HepG2 (cell line): ENCODE measurements at regions not wholly inside any gene's neighbourhood (a gene's known extent, or its start where the extent isn't known, plus 50 kb on each side); places are given as distances from the start of the nearest gene placed in this dataset.

Source experiments
- ATRX ChIP-seq: sonication (generic); formaldehyde crosslinking; IDR thresholded peaks from 2 replicates; pipeline ENCODE4 v1.4.0; 2020; ENCODE audit warnings: missing genetic modification reagents, borderline replicate concordance
- CREB3 ChIP-seq: sonication (generic); formaldehyde crosslinking; IDR thresholded peaks from 2 replicates; pipeline ENCODE4 v1.5.0; 2020; ENCODE audit warnings: missing genetic modification reagents
- ERF ChIP-seq: IDR thresholded peaks from 2 replicates; pipeline ENCODE4 v1.6.1; 2018; ENCODE audit warnings: missing biosample characterization, missing genetic modification reagents
- HMG20A ChIP-seq: IDR thresholded peaks from 2 replicates; pipeline ENCODE4 v1.6.1; 2016; ENCODE audit warnings: borderline replicate concordance
- HNF4G ChIP-seq, 2 experiments: sonication (generic) in 1 of 2; formaldehyde crosslinking in 1 of 2; IDR thresholded peaks; 2 replicates each; pipeline versions ENCODE4 v1.4.0 to v1.6.1; 2011 to 2020; ENCODE audit warnings: borderline replicate concordance in 2 of 2, low read depth in 2 of 2, mild to moderate bottlenecking in 2 of 2, low read length in 1 of 2, missing genetic modification reagents in 1 of 2, moderate library complexity in 1 of 2
- KAT7 ChIP-seq: IDR thresholded peaks from 2 replicates; pipeline ENCODE4 v1.6.1; 2018; ENCODE audit warnings: borderline replicate concordance, missing compliant biosample characterization
- KLF13 ChIP-seq: sonication (generic); formaldehyde crosslinking; IDR thresholded peaks from 2 replicates; pipeline ENCODE4 v1.4.0; 2020; ENCODE audit warnings: mild to moderate bottlenecking, missing genetic modification reagents
- MYPOP ChIP-seq: sonication (generic); formaldehyde crosslinking; IDR thresholded peaks from 2 replicates; pipeline ENCODE4 v1.8.1; 2023; ENCODE audit warnings: mild to moderate bottlenecking, moderate library complexity, missing genetic modification reagents
- NRL ChIP-seq: sonication (generic); formaldehyde crosslinking; IDR thresholded peaks from 2 replicates; pipeline ENCODE4 v1.5.0; 2020; ENCODE audit warnings: missing genetic modification reagents, mild to moderate bottlenecking, moderate library complexity, borderline replicate concordance
- STAT5B ChIP-seq: sonication (generic); formaldehyde crosslinking; IDR thresholded peaks from 2 replicates; pipeline ENCODE4 v1.4.0; 2020; ENCODE audit warnings: missing genetic modification reagents
- ZBTB42 ChIP-seq: sonication (generic); formaldehyde crosslinking; IDR thresholded peaks from 2 replicates; pipeline ENCODE4 v1.5.0; 2020; ENCODE audit warnings: mild to moderate bottlenecking, missing genetic modification reagents
- ZNF274 ChIP-seq: sonication (generic); formaldehyde crosslinking; IDR thresholded peaks from 2 replicates; pipeline ENCODE4 v1.5.1; 2020; ENCODE audit warnings: mild to moderate bottlenecking, missing genetic modification reagents
- ZNF574 ChIP-seq: sonication (generic); formaldehyde crosslinking; IDR thresholded peaks from 2 replicates; pipeline ENCODE4 v1.4.0; 2020; ENCODE audit warnings: missing genetic modification reagents
- ZNF766 ChIP-seq: sonication (generic); formaldehyde crosslinking; IDR thresholded peaks from 2 replicates; pipeline ENCODE4 v1.5.0; 2020; ENCODE audit warnings: missing genetic modification reagents, borderline replicate concordance

- peak; percentile 40; the same call in 1 of the 2 replicates for TF ChIP-seq HMG20A
- TF ChIP-seq ERF (CRISPR knock-in tag): 0 out of 2 replicates have a peak, but pooled peaks have one; percentile 26
- peak; percentile 43; the same call in 1 of the 2 replicates for TF ChIP-seq ZNF574 (CRISPR knock-in tag)
- TF ChIP-seq HNF4G (IDR thresholded peaks at IDR 0.05; ENCODE audit: borderline replicate concordance, low read depth, low read length): peak; percentile 61
- TF ChIP-seq HNF4G (CRISPR knock-in tag; IDR thresholded peaks at IDR 0.05; ENCODE audit: borderline replicate concordance, low read depth): peak; percentile 78; the same call in 1 of the 2 replicates
- TF ChIP-seq MYPOP (CRISPR knock-in tag): no peak
- TF ChIP-seq CREB3 (CRISPR knock-in tag): no peak
- no peak for TF ChIP-seq ZNF766 (CRISPR knock-in tag)
- TF ChIP-seq STAT5B (CRISPR knock-in tag): no peak
- no peak for TF ChIP-seq ZBTB42
- TF ChIP-seq KLF13 (CRISPR knock-in tag): no peak
- 0 out of 2 replicates have a peak, but pooled peaks have one; percentile 12 for TF ChIP-seq KAT7 (CRISPR knock-in tag)
- TF ChIP-seq NRL: 0 out of 2 replicates have a peak, but pooled peaks have one; percentile 53
- no peak for TF ChIP-seq ATRX
- TF ChIP-seq ZNF274 (CRISPR knock-in tag): peak; percentile 59; the same call in 1 of the 2 replicates
Measured at GRCh38 chr20:23164176-23164601, 78.1 kb upstream of the CD93 start (continued).
